ENCODE measurements at regions not wholly inside any gene's neighbourhood (a gene's known extent, or its start where the extent isn't known, plus 50 kb on each side); places are given as distances from the start of the nearest gene placed in this dataset.

GRCh38 chr1:234862944-234863515 is 253.1 kb upstream of the IRF2BP2 start:
- no peak overlapping the region for H3K4me3 ChIP-seq
- H3K27me3 ChIP-seq: no peaks in the 10 kb centered on the region
- H3K4me1 ChIP-seq: peaks cover 13 to 42% of the 10 kb centered on the region in 2 donors
- peak overlapping the region; percentile 44 to 63 for H3K27ac ChIP-seq
- ATAC-seq: peak; percentile 51
- intact Hi-C loops (cut with DNase I): loop anchor here in 1 of 2 donors (10.0 kb wide), 1 partner anchor 138 kb away; no protein-coding TSS in a partner anchor
- TF ChIP-seq CTCF (IDR thresholded peaks at IDR 0.05): no peak
- H3K36me3 ChIP-seq: no peaks in the 10 kb centered on the region
- DNase-seq: peak in 3 of 4 donors; percentile 47 to 74 (median 71)
- peaks cover 0 to 4% of the 10 kb centered on the region in 2 donors for H3K9me3 ChIP-seq

GRCh38 chr1:234862360-234862943 is 252.5 kb upstream of the IRF2BP2 start:
- intact Hi-C loops (cut with DNase I): loop anchor here in 1 of 2 donors (10.0 kb wide), 1 partner anchor 138 kb away; no protein-coding TSS in a partner anchor
- peaks cover 0 to 4% of the 10 kb centered on the region in 2 donors for H3K9me3 ChIP-seq
- DNase-seq (no peak), ATAC-seq (no peak)
- peak overlapping the region; percentile 44 to 63 for H3K27ac ChIP-seq
- H3K4me1 ChIP-seq: peaks cover 13 to 39% of the 10 kb centered on the region in 2 donors
- no peak overlapping the region for H3K4me3 ChIP-seq
- no peaks in the 10 kb centered on the region for H3K36me3 ChIP-seq
- H3K27me3 ChIP-seq: no peaks in the 10 kb centered on the region
- no peak for TF ChIP-seq CTCF (IDR thresholded peaks at IDR 0.05)

- H3K36me3 ChIP-seq: no peaks in the 10 kb centered on the region
- ATAC-seq (no peak), DNase-seq (no peak)
- H3K4me1 ChIP-seq: peaks cover 13 to 32% of the 10 kb centered on the region in 2 donors
- H3K27me3 ChIP-seq: no peaks in the 10 kb centered on the region
- intact Hi-C loops (cut with DNase I): loop anchor here in 1 of 2 donors (10.0 kb wide), 1 partner anchor 137 kb away; no protein-coding TSS in a partner anchor
- peaks cover 0 to 4% of the 10 kb centered on the region in 2 donors for H3K9me3 ChIP-seq
- H3K27ac ChIP-seq: peak overlapping the region in 1 of 2 donors; percentile 63
- H3K4me3 ChIP-seq: no peak overlapping the region
- TF ChIP-seq CTCF (IDR thresholded peaks at IDR 0.05): no peak
Observed at GRCh38 chr1:234861761-234862160, 251.8 kb upstream of the IRF2BP2 start.

- no peak for ATAC-seq
- H3K4me3 ChIP-seq: no peak overlapping the region
- H3K9me3 ChIP-seq: peaks cover 0 to 4% of the 10 kb centered on the region in 2 donors
- H3K36me3 ChIP-seq: no peaks in the 10 kb centered on the region
- no peak overlapping the region for H3K27ac ChIP-seq
- H3K27me3 ChIP-seq: no peaks in the 10 kb centered on the region
- peaks cover 8 to 25% of the 10 kb centered on the region in 2 donors for H3K4me1 ChIP-seq
- intact Hi-C loops (cut with DNase I): loop anchor here in 1 of 2 donors (10.0 kb wide), 1 partner anchor 136 kb away; no protein-coding TSS in a partner anchor
- TF ChIP-seq CTCF (IDR thresholded peaks at IDR 0.05): no peak
- no peak for DNase-seq
Observed at GRCh38 chr1:234861024-234861620, 251.1 kb upstream of the IRF2BP2 start.

- TF ChIP-seq CTCF (IDR thresholded peaks at IDR 0.05): no peak
- Histone ChIP-seq H3K27me3 (no peaks in the 10 kb centered on the region), H3K4me1 (peaks cover 8 to 26% of the 10 kb centered on the region in 2 donors), H3K9me3 (peaks cover 0 to 4% of the 10 kb centered on the region in 2 donors), H3K36me3 (no peaks in the 10 kb centered on the region), H3K27ac (no peak overlapping the region), H3K4me3 (no peak overlapping the region)
- ATAC-seq: no peak
- intact Hi-C loops (cut with DNase I): no loop called here
- no peak for DNase-seq
Observed at GRCh38 chr1:234858722-234859121, 248.7 kb upstream of the IRF2BP2 start.
